Cerebellar cortex (tissue), 1 donor: ENCODE measurements at regions not wholly inside any gene's neighbourhood (a gene's known extent, or its start where the extent isn't known, plus 50 kb on each side); places are given as distances from the start of the nearest gene placed in this dataset.
"Not testable (repeated sequence)": the region's sequence is repeated elsewhere in the genome, so short reads cannot be mapped to it uniquely, and the experiment has no call there.

Source experiments
- DNase-seq: peaks from one replicate; pipeline ENCODE4 v3.0.0-alpha.2; 2015; ENCODE audit warnings: low spot score

DNA sequence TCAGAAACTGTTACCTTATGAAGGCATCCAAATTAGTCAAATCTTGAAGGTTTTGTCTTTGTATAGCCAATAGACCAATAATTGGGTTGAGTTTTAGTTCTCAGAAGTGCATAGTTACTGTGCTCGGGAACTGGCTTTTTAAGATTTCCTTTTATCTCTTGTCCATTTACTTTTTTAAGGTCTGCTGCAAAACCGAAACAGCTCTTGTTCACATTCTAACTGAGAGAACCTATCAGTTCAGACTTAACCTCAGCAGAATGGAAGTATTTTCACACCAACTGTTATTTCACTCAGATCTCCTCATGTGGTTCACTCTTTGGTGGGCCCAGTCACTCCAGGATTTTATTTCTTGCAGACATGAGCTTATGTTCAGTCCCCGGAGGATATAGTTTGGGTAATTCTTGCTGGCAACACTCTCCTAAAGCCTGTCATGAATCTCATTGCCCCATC, 55.5 kb downstream of the TPBG start:
- DNase-seq: no peak

DNA sequence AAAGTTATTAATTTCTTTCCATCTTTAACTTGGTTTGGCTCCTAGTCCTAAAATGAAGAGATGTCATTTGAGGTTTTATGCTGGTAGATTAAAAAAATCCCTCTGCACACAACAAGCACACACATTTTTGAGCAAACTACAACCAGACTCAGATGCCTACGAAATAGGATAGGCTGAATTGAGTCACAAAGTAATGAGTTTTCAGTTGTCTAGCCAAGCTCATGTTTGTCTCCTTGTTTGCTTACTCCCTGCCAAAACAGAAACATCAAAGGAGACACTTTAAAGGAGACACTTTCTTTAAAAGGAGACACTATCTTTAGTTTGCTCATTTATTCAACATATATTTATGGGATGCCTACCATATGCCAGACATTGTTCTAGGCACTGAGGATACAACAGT, 56.2 kb downstream of the TPBG start:
- DNase-seq: no peak

DNA sequence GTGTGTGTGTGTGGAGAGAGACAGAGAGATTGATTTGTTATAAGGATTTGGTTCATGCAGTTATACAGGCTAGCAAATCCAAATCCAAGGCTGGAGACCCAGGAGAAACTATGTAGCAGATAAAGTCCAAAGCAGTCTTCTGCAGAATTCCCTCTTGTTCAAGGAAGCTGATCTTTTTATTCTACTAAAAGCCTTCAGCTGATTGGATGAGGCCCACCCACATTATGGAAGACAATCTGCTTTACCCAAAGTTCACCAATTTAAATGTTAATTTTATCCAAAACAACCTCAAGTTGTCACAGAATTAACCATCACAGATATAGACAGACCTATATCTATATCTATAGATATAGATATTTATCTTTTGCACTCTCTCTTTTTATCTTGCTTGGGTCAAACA, 67.0 kb downstream of the TPBG start:
- no peak for DNase-seq

DNA sequence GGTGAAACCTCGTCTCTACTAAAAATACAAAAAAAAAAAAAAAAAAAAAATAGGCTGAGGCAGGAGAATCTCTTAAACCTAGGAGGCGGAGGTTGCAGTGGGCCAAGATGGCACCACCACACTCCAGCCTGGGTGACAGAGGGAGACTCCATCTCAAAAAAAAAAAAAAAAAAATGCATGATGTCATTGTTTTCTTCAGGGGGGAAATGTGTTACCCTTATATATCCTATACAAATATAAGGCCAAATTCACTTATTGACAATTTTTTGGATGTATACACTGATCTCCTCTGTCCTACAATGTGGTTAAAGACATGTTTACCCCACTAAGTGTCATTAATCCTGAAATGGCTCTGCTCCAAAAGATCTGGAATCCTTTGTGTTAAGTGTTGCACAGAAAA, 73.1 kb downstream of the TPBG start:
- no peak for DNase-seq

DNA sequence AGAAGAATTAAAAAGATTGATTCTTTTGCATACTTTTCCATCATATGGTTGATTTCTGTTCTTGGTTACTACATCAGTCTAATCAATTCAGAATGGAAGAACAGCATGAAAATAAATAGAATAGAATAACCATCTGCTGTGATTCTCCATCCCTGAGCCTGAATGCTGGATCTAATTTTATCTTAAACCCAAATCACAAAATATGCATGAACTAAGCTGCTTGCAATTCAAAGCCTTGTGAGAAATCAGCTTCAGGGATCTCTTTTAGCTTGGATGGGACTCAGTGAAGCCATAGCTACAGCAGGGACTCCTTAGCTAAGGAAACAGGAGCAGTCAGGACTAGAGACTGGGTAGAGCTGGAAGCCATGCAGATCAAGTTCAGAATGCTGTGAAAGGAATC, 74.1 kb downstream of the TPBG start:
- DNase-seq: no peak

DNA sequence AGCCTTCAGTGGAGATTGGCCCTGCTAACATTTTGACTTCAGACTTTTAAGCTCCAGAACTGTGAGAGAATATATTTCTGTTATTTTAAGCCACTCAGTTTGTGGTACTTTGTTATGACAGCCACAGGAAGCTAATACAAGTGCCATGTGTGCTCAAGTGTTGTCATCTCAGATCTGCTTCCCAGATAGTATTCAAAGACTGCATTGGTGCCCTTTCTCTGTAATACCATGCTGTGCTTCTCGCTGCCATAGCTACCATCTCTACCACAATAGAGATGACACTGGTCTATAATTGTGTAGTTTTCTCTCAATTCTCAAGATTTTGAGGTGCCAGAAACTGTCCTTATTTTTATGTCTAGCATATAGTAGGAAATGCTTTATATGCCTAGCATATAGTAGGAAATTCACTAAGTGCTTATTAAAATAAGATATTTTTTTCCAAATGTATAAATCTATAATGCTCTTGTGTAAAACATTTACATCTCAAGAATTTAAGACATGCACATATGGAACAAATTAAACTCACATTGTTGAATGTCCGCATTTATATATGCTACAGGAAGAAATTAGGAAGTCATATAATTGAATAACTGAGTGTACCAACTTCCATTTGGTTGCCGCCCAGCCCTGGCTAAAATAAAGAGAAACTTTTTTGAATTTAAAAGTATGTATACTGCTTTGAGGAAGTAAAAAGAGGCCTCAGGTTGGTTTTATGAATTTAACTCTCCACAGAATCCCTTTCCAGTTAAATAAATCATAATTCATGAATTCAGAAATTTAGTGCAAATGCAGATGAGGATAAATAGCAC, 77.6 kb downstream of the TPBG start:
- no peak for DNase-seq

DNA sequence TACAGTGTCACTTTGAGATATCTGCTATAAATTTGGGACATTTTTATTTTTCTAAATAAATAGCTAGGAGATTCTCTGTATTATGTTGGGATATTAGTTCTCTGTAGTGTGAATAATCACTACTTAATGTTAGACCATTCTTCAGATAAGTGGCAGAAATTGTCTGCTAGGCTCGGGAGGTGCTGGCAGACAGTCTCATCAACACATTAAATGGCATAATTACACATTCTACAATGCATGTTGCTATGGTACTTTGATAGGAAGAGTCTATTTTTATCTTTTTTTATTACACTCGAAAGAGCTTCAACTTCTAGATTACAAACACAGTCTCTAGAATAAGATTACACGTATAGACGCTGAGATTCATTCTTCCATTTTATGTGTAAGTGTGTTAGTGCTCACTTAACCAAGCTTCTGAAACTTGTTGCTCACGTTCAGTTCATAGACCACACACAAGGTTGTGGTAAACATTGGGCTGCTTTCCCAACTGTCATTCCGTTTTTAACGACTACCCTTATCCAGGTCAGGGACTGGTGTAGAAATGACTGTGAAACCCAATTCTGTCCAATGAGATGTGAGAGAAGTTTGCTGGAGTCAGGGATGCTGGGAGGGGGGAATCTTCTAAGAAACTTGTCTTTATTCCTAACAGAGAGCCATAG, 78.6 kb downstream of the TPBG start:
- DNase-seq: no peak

DNA sequence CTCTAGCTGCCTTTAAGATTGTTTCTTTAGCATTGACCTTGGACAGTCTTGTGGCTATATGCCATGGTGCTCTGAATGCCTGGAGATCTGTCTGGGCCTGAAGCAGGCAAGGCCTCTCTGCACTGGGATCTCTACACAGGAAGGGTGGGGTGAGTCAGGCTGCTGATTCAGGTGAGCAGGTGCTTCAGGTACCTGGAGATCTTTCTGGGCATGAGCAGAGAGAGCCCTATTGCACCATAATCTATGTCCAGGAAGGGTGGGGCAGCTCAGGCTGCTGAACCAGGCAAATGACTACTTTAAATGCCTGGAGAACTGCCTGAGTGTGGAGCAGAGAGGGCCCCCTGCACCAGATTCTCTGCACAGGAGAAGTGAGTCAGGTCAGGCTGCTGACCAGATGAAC, 94.5 kb downstream of the TPBG start:
- no peak for DNase-seq

DNA sequence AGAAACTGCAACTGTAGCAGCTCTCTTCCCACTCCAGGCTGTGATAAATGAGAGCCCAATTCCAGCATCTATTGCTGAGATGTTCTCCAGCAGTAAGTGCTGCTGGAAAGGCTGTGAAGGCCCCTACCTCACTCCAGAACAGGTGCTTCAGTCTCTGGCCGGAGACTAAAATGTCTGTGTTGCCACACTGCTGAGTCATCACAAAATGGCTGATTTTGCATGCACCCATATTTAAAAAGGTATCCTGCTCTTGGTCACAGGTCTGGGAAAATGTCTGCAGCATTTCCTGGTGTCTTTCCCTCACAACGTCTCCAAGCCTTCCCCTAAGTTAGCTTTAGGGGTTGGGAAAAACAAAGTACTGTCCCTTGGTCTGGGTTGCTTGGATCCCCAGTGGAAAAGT, 95.1 kb downstream of the TPBG start:
- no peak for DNase-seq

DNA sequence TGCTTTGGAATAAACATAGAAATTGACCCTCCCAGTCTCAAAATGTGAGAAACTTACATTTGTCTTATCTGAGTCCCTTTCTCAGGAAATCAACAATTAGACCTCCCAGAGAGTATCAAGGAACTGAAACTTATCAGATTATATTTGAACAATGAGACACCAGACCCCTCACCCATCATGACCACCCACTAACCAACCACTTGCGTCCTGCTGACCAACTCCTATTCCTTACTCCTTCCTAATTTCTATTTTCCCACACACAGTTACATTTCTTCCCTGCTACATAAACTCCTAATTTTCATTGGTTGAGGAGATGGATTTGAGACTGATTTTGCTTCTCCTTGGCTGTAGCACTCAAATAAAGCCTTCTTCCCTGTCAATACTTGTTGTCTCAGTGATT, 97.9 kb downstream of the TPBG start:
- DNase-seq: no peak

DNA sequence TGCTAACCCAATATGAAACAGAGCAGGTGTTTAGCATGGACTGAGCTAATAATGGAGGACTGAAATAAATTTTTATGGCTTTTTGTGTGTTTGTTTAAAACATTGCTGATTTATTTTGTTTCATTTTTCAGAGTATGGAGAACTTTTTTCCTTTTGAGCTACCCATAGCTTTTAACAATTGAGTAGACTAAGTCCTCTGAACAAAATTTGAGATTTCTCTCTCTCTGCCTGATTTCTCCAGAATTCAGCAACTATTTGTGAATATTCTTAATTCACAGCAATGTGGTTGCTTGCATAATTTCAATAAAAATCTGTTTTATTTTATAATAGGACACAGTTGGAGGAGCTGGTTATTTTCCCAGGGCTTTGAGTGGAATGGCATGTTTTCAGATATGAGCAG, 103.7 kb downstream of the TPBG start:
- no peak for DNase-seq

DNA sequence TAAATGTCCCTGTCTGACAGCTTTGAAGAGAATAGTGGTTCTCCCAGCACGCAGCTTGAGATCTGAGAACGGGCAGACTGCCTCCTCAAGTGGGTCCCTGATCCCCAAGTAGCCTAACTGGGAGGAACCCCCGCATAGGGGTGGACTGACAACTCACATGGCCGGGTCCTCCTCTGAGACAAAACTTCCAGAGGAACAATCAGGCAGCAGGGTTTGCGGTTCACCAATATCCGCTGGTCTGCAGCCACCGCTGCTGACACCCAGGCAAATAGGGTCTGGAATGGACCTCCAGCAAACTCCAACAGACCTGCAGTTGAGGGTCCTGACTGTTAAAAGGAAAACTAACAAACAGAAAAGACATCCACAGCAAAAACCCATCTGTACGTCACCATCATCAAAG, 106.5 kb downstream of the TPBG start:
- not testable (repeated sequence) for DNase-seq

DNA sequence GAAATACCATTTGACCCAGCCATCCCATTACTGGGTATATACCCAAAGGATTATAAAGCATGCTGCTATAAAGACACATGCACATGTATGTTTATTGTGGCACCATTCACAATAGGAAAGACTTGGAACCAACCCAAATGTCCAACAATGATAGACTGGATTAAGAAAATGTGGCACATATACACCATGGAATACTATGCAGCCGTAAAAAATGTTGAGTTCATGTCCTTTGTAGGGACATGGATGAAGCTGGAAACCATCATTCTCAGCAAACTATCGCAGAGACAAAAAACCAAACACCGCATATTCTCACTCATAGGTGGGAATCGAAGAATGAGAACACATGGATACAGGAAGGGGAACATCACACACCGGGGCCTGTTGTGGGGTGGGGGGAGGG, 111.5 kb downstream of the TPBG start:
- not testable (repeated sequence) for DNase-seq

DNA sequence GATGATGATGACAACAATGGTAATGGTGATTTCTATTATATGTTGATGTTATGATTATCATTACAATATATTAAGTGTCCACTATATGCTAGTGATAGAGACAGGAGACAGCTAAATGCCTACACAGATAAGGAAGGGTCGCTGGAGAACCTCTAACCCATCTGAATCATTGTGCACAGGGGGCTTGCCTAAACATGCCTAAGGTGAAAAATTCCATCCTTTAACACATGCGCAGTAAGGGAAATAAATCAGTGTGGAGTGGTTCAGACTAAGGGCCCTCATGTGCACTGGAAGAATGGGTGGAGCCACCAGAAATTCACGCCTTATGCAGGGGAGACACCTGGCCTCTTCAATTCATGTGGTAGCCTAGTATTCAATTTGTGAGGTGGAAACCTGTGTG, 120.4 kb downstream of the TPBG start:
- DNase-seq: no peak

DNA sequence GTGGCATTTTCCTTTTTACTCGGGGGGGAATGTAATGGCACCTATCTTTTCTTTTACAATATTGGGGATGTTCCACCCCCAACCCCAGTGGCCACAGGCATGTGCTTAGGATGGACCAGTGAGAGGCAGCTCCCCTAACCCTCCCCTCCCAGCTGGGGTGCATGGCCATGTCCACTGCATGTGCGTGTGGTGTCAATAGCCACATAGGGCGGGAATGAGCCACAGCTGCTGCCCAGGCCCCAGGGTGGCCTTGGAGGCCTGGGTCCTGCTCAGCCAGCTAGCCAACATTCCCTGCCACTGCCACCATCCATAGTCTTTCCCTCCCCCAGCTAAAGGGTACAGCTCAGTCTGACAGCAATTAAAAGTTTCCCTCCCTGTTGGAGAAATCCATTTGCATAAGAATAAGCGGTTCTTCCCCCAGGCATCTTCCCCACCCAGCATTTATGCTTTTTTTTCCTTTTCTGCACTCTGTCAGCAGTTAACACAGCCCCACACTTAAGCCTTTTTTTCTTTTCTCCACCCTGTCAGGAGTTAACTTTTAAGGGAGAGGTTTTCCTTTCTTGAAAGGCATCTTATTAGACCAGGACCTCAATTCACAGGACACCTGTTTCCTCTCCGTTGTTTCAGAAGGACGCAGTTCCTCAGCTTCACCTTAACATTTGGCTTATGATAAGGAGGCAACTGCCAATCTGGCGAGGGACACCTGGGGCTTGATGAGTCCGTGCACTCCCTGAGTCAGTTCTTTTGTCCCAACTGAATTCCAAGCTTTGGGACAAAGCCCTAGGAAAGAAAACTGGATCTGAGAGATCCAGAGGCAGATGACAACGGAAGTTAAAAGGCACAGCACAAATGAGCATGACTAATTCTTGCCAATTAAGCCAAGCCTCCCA, 121.4 kb downstream of the TPBG start:
- no peak for DNase-seq

DNA sequence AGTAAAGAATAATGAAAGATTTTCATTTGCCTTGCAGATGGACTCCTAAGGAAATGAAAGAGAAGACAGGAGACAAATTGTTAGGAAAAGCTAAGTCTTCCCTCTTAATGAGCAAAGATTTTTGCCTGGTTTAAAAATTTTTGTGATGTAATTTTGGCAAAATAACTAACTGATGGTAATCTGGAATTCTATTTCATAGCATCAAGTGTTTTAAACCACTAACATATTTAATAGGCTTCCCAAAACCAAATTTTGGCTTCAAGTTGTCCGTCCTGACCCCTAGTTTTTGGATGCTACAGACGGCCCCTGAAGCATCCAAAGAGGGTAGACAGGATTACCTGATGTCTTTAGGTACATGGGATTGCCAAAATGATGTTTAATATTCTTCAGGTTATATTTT, 124.3 kb downstream of the TPBG start:
- DNase-seq: no peak

DNA sequence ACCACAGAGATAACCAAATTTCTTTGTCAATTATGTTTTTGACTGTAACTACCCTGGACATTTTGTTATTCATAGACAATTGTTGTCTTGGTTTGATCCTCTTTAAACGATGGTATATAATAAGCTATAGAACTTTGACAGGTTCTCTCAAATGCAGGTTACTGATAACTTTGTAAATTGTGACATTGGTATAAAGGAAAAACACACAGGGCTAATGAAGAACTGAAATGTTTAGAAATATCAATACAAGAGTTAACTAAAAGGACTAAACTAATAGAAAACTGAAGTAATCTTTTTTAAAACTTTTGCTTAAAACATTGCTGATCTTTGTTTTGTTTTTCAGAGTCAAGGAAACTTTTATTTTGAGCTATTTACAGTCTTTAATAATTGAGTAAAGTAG, 124.8 kb downstream of the TPBG start:
- DNase-seq: no peak

DNA sequence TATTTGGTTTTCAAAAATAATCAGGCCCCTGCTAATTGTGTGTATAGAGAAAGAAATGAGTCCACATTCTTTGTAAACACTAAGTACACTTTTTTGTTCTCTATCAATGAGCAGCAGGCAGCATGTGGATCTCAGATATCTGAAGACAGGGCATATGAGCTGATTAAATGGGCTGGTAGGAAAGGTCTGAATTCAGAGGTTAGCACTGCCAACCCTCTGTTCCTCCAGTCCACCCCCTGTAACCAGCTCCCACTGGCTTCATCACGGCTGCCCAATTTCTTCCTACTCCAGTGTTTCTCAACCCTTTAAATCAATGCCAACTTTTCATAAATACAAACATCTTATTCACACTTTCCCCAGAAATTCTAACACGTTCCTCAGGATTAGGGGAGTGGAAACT, 128.5 kb downstream of the TPBG start:
- no peak for DNase-seq

DNA sequence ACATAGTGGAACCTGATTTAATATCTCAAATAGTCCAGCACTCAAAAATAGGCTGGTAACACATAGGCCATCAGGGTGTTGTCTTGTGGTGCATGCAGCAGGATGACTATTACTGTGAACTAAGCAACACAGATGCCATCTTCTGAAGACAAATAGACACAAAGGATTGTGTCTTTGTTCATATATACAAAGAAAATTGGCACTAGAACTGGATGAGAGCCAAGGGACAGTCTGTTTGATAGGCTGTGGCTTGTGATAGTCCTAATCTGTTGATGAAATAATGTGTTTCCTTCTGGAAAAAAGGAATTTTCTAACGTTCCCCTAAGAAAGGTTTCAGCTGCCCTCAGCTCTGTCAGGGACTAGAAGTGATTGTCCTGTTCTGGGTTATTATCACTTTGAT, 129.8 kb downstream of the TPBG start:
- no peak for DNase-seq

DNA sequence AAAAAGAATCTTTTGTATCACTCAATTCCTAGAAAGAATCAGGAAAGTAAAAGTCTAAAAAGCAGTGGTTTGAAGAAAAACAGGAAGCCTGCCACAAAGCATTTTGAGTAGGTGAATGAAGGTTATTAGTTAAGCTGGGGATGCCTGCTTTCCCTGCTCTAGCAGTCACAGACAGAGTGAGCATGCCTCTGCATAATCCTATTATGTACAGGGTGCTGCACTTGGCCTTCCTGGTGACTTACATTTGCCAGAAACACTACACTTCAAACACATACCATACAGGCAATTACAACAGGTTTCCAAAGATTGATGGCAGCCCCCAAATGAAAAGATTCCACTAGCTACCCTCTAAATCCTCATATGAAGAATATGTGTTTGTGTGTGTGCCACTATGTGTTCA, 130.8 kb downstream of the TPBG start:
- no peak for DNase-seq

DNA sequence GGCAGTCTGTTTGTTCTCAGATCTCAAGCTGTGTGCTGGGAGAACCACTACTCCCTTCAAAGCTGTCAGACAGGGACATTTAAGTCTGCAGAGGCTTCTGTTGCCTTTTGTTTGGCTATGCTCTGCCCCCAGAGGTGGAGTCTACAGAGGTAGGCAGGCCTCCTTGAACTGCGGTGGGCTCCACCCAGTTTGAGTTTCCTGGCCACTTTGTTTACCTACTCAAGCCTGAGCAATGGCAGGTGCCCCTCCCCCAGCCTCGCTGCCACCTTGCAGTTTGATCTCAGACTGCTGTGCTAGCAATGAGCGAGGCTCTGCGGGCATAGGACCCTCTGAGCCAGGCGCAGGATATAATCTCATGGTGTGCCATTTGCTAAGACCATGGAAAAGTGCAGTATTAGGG, 138.3 kb downstream of the TPBG start:
- DNase-seq: not testable (repeated sequence)

DNA sequence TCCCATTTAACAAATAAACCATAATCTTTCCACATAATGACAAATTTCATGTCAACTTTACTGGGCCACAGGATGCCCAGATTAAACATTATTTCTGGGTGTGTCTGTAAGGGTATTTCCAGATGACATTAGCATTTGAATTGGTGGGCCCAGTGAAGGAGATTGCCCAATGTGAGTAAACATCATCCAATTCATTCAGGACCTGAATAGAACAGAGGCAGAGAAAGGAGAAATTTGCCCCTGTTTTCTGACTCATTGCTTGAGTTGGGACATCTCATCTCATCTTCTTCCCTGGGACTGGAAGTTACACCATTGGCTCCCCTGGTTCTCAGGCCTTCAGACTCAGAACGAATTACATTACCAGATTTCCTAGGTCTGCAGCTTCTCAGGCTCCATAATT, 142.9 kb downstream of the TPBG start:
- no peak for DNase-seq

DNA sequence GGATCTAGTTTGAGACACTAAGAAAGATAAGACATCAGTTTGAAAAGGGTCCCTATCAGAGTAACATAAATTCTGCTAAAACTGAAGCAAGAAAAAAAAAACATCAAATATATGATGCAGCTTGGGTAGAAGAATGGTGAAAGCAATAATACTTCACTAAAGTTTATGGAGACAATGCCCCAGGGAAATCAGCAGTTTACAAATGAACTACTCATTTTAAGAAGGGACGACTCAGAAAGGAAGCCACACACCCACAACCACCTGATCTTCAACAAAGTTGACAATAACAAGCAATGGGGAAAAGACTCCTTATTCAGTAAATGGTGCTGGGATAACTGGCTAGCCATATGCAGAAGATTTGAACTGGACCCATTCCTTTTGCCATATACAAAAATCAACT, 143.5 kb downstream of the TPBG start:
- no peak for DNase-seq
